ENCODE measurements at regions not wholly inside any gene's neighbourhood (a gene's known extent, or its start where the extent isn't known, plus 50 kb on each side); places are given as distances from the start of the nearest gene placed in this dataset.

DNA sequence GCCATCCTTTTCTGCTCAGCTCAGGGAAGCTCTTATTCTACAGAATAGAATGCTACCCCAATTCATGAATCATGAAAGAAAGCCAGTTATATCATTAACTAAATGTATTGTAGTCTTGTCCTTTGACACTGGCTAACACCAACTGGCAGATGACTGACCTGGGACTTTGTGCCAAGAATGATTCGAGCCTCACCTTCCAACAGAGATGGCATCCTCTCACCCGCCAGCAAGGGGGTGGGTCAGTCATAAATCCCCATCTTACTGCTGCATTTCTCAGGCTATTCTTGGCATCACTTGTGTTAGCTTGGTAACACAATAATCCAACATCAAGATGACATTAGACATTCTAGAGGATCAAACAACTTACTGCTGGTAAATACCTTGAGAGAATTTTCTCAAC is 1239.8 kb upstream of the MIR17HG start:
- TF ChIP-seq, protein P1, sequence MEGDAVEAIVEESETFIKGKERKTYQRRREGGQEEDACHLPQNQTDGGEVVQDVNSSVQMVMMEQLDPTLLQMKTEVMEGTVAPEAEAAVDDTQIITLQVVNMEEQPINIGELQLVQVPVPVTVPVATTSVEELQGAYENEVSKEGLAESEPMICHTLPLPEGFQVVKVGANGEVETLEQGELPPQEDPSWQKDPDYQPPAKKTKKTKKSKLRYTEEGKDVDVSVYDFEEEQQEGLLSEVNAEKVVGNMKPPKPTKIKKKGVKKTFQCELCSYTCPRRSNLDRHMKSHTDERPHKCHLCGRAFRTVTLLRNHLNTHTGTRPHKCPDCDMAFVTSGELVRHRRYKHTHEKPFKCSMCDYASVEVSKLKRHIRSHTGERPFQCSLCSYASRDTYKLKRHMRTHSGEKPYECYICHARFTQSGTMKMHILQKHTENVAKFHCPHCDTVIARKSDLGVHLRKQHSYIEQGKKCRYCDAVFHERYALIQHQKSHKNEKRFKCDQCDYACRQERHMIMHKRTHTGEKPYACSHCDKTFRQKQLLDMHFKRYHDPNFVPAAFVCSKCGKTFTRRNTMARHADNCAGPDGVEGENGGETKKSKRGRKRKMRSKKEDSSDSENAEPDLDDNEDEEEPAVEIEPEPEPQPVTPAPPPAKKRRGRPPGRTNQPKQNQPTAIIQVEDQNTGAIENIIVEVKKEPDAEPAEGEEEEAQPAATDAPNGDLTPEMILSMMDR (IDR thresholded peaks at IDR 0.05): no peak
- TF ChIP-seq POLR2A (IDR thresholded peaks at IDR 0.05): no peak
- no peak for TF ChIP-seq POLR2AphosphoS5 (IDR thresholded peaks at IDR 0.05; ENCODE audit: insufficient read depth in 1 of 2, low read depth in 1 of 2)

Data from vagina (tissue), 2 donors.